ENCODE measurements at regions not wholly inside any gene's neighbourhood (a gene's known extent, or its start where the extent isn't known, plus 50 kb on each side); places are given as distances from the start of the nearest gene placed in this dataset.

- DNase-seq (ENCODE audit: low read depth): no peak
- TF ChIP-seq CTCF (IDR thresholded peaks at IDR 0.05; ENCODE audit: low read depth, low read length, missing control alignments): no peak
- in situ Hi-C loops (cut with HindIII; ENCODE audit: low sequenced_read_pairs): no loop called here
- no peak overlapping the region for H3K4me3 ChIP-seq (ENCODE audit: low read depth, low read length)
These were observed 134.2 kb downstream of the CDCA7 start for GRCh38 chr2:173488861-173489260.

- H3K4me3 ChIP-seq (ENCODE audit: low read depth, low read length): no peak overlapping the region
- DNase-seq (ENCODE audit: low read depth): no peak
- in situ Hi-C loops (cut with HindIII; ENCODE audit: low sequenced_read_pairs): no loop called here
- TF ChIP-seq CTCF (IDR thresholded peaks at IDR 0.05; ENCODE audit: low read depth, low read length, missing control alignments): no peak
These were observed 136.7 kb downstream of the CDCA7 start for GRCh38 chr2:173491418-173491817.

GRCh38 chr2:173493874-173494273 is 139.2 kb downstream of the CDCA7 start:
- no peak overlapping the region for H3K4me3 ChIP-seq (ENCODE audit: low read depth, low read length)
- no peak for TF ChIP-seq CTCF (IDR thresholded peaks at IDR 0.05; ENCODE audit: low read depth, low read length, missing control alignments)
- in situ Hi-C loops (cut with HindIII; ENCODE audit: low sequenced_read_pairs): no loop called here
- DNase-seq (ENCODE audit: low read depth): no peak

GRCh38 chr2:173496746-173497145 is 142.1 kb downstream of the CDCA7 start:
- in situ Hi-C loops (cut with HindIII; ENCODE audit: low sequenced_read_pairs): loop anchor here (5.0 kb wide), 1 partner anchor 79 kb away; no protein-coding TSS in a partner anchor
- TF ChIP-seq CTCF (IDR thresholded peaks at IDR 0.05; ENCODE audit: low read depth, low read length, missing control alignments): no peak
- no peak for DNase-seq (ENCODE audit: low read depth)
- no peak overlapping the region for H3K4me3 ChIP-seq (ENCODE audit: low read depth, low read length)

GRCh38 chr2:173500953-173501352 is 146.3 kb downstream of the CDCA7 start:
- no peak for DNase-seq (ENCODE audit: low read depth)
- H3K4me3 ChIP-seq (ENCODE audit: low read depth, low read length): no peak overlapping the region
- in situ Hi-C loops (cut with HindIII; ENCODE audit: low sequenced_read_pairs): no loop called here
- TF ChIP-seq CTCF (IDR thresholded peaks at IDR 0.05; ENCODE audit: low read depth, low read length, missing control alignments): no peak

- H3K4me3 ChIP-seq (ENCODE audit: low read depth, low read length): no peak overlapping the region
- no peak for DNase-seq (ENCODE audit: low read depth)
- in situ Hi-C loops (cut with HindIII; ENCODE audit: low sequenced_read_pairs): no loop called here
- TF ChIP-seq CTCF (IDR thresholded peaks at IDR 0.05; ENCODE audit: low read depth, low read length, missing control alignments): no peak
These were observed 147.6 kb downstream of the CDCA7 start for GRCh38 chr2:173502296-173502695.

- no peak for DNase-seq (ENCODE audit: low read depth)
- in situ Hi-C loops (cut with HindIII; ENCODE audit: low sequenced_read_pairs): no loop called here
- TF ChIP-seq CTCF (IDR thresholded peaks at IDR 0.05; ENCODE audit: low read depth, low read length, missing control alignments): no peak
These were observed 156.7 kb downstream of the CDCA7 start for GRCh38 chr2:173511357-173511756.

More at GRCh38 chr2:173511357-173511756, 156.7 kb downstream of the CDCA7 start:
- H3K4me3 ChIP-seq (ENCODE audit: low read depth, low read length): no peak overlapping the region

All from astrocyte of the cerebellum (primary cell).